HG02763 (cell line): ENCODE measurements at regions not wholly inside any gene's neighbourhood (a gene's known extent, or its start where the extent isn't known, plus 50 kb on each side); places are given as distances from the start of the nearest gene placed in this dataset.
"Not testable (repeated sequence)": the region's sequence is repeated elsewhere in the genome, so short reads cannot be mapped to it uniquely, and the experiment has no call there.

ENCODE experiments used
- ATAC-seq: cut with Tn5 transposase; IDR thresholded peaks from one replicate; pipeline ENCODE4 v1.9.1; 2021; ENCODE audit warnings: mild to moderate bottlenecking, moderate library complexity; ENCODE audit not compliant: unreplicated experiment

DNA sequence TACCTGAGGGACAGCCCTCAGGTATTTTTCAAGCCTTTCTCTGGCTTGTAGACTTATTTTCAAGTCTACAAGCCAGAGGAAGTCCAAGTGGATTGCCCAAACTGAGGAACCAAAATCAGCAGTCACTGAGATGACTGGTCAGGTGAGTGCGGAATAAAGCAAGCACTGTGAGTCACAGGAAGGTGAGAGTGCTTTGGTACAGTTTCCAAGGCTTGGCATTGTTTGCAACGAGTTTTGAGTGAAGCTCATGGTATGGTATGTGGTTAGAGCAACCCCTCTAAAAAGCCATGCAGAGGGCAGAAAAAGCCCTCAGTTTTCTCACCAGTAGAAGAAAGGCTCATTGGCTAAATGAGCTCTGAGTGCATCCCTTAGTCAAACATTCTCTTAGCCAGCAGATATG lies 112.8 kb upstream of the EOLA2 start:
- ATAC-seq, result no peak

DNA sequence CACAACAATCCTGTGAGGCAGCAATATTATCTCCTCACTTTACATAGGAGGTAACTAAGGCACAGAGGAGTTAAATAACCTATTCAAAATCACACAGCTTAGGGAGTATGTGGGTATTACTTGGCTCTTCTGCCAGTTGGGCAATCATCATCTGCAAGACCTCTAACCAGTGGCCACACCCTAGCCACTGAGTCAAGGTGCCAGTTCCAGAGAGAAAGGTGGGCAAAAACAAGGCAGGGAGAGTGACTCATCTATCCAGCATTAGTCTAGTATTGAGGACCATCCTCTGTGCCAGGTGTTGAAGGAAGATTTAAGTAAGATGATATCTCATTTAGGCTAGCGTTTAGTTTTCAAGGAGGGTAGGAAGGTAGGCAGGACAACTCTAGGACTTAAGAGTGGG lies 113.9 kb upstream of the EOLA2 start:
- no peak for ATAC-seq

DNA sequence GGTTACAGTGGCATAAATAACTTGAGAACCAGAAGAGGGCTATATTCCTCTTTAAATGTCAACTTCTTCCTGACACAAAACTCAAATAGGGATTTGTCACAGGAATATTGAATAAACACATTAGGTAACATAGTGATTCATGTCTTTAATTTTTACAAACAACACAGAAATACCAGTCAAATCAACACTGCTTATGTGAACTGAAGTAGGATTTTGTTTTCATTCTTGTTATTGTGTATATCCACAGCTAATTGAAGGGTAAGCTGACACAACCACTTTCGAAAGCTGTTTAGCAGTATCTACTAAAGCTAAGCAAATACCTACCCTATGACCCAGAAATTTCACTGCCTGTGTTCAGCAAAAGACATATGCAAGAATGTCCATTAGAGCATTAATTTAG lies 120.4 kb upstream of the EOLA2 start:
- no peak for ATAC-seq

DNA sequence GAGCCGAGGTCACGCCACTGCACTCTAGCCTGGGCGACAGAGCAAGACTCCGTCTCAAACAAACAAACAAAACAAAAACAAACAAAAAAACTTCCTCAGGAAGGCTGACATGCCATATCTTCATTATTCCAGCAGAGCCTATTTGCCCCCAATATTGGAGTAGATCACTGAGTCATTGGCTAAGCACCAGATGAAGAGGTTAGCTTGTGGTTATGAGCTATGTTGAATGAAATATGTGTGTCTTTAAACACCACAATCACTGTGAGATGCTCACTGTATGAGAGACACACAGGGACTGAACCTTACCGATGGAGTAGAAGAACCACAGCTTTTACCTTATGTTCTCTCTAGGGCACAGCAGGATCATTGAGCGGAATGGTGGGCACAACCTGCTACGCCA lies 122.1 kb upstream of the EOLA2 start:
- no peak for ATAC-seq

DNA sequence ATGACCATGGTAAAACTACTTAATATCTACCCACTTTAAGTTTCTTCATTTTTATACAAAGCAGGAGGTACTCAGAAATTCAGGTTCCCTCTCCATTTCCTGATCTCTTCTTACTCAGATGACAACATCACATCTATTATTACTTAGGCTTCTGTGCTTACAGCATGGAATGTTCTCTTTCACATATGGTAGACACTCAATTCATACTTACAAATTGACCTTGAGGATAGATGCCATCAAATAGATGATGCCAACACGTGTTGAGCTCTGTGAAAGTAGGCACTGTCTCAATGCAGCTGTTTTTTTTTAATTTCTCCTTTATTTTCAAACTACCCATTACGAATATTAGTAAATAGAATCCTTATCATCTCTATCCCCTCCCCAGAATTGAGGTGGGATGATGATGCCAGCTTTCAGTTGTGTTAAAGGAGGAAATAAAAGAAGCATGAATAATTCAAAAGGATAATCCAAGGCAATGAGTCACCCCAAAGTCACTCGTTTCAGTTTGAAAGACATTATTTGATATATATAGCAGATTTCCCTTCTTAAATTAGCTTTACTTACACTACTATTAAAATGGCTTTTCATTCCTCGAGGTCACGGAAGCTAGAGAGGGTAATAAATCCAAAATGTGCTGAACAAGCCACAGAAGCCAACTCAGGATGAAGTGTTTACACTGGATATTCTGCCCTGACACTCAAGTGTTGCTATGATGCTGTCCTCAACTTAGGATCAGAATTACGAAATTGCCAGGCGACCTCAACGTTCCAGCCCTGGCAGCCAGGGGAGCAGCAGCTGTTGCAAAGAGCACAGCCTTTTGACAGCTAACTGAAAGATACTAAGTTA lies 124.2 kb upstream of the EOLA2 start:
- ATAC-seq, result no peak

DNA sequence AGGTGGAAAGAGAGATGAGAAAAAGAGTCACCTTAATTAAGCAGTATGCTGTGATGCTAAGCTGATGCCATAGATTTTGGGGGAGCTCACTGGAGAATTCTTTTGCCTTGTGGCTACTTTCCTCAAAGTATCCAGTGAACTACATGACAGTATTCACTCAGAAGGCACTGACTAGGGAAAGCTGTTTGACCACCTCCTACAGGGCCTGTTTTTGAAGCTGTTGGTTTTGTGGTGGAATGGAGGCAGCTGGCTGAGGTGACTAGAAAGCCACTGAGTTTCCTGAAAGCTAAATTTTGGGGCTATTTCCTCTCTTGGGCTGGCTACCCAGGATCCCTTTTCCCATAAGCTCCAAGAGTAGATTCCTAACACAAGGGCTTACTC lies 124.8 kb upstream of the EOLA2 start:
- no peak for ATAC-seq

DNA sequence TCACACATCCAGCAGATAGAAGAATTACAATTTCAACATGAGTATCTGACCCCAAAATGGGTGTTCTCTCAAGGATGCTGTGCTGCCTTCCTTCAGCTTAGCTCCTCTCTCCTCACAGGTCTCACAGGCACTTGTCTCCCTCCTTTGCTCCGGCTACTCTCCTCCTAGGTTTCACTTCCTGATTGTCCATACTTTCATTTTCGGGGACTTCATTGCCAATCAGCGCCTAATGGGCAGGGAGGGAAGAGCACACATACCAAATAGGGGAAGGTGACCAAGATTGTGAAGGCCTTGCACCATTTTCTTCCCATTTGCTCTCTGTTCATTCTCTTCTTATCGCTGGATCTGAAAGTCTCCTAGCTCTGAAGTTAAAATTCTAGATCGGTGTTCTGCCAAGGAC lies 125.4 kb upstream of the EOLA2 start:
- no peak for ATAC-seq

DNA sequence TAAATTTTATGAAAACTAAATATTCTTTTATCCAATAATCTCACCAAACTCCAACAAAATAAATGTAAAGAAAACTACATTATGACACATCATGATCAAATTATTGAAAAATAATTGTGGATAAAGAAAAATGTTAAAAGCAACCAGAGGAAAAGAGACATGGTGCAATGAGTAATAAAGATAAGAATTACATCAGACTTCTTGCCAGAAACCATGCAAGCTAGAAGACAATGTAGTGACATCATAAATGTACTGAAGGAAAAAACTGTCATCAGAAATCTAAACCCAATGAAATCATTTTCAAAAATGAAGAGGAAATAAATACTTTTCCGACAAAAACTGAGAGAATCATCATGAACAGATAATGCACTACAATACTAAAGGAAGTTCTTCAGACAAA lies 135.9 kb upstream of the EOLA2 start:
- no peak for ATAC-seq

DNA sequence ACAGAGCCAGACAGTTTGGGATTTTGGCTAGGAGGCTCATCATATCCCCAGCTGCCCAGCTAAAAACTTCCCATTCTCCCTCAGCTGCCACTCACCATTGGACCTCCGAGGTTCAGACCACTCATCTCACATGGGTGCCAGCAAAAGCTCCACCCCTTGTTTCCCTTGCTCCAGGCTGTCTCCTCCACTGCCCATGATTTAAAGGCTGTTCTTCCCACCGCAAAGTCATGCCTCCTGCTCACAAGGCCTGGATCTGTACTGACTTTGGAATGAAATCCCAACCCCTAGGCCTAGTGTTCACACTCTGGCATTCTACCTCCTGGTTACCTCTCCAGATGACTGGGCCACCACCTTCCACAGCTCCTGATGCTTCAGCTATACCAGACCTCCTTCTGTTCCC lies 142.2 kb upstream of the EOLA2 start:
- no peak for ATAC-seq

DNA sequence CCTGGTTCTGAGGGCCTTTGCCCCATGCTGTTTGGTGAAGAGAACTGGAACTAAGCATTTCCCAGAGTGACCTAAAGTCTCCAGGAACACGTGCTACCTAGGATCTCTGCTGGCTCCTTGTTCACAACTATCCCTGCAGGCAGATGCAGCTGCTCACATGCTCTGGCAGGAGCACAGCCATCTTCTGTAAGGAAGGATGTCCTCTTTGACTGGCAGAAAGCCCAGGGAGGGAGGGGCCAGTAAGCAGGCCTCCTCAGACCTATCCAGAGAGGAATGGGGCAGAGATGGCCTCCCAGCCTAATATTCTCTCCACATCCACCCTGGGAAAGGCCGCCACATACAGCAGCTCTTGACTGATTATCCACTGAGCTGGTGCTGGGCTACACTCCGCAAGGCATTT lies 142.8 kb upstream of the EOLA2 start:
- no peak for ATAC-seq

DNA sequence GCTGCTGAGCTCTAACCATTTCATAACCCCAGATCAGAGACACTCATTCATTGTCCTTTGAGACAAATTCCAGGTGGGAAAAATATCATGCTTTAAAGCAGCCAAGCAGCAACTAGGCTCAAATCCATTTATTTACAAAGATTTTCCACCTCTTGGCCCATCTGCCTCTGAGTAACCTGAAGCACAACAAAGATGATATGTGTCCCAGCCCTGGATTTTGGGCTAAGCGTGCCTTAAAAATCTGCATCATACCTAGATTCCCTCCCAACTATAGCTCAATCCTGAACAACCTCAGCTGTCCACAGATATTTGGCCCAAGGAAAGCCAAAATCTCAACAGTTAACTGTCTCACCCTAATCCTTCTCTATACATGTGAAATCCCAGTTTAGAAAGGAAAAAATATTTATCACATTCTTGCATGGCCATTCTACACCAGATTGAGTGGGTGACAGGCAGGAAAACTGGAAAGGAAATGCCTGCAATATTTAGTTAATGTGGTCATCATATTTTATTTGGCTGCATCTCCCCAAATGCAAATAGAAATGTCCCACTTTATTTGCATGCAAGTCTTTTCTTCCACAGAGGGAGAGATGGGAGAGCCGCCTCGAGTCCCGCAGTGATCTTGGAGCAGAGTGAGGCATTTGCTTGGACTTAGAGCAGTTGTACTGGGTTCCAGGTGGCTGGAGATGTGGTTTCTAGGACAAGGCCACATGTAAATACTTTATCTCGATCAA lies 146.4 kb upstream of the EOLA2 start:
- no peak for ATAC-seq

DNA sequence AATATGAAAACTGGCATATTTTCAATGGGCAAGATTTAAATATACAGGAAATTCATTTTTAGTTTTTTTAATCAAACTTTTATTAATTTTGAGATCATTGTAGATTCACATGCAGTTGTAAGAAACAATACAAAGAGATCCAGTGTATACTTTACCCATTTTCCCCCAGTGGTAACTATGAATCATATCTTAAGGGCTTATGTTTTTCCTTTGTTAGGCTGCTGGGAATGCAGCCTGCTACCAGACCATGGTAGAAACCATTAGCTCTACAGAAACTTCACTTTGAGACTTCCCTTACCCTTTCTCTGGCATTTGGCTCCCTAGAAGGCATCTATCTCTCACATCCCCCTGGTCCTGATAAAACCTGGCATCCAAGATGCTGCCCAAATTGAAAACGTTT lies 147.6 kb upstream of the EOLA2 start:
- no peak for ATAC-seq

DNA sequence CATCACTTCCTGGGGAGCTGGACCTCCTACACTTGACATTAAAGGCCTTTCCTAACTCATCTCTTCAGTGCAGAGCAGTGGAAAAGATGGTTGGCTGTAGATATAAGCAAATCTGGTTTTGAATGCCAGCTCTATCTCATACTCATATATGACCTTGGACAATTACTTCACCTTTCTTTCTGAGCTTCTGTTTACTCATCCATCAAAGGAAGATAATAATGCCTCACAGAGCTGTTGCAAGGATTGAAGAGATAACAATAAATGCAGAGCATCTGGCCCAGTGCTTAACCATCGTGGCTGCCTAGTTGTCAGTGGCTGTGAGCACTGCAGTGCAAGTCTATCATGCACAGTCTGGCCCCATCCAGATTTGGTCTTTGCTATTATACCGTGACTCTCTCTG lies 148.1 kb upstream of the EOLA2 start:
- ATAC-seq, result no peak

DNA sequence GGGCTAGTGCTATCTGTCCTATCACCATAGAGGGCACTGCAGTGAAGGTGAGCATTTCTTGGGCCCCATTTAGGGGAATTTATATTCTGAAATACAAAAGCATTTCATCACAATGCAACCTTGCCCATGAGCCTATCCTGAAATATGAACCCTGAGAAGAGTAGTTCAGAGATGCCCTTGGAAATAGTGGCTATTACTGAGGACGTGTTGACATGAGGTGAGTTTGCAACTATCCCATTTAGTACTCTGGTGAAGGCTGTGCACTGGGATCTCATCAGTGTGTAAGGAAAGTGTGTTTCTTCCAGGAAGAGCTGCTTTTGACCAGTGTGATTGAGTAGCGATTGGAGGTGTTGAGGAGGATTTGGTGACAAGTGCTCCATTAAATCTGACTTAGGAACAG lies 149.3 kb upstream of the EOLA2 start:
- no peak for ATAC-seq

DNA sequence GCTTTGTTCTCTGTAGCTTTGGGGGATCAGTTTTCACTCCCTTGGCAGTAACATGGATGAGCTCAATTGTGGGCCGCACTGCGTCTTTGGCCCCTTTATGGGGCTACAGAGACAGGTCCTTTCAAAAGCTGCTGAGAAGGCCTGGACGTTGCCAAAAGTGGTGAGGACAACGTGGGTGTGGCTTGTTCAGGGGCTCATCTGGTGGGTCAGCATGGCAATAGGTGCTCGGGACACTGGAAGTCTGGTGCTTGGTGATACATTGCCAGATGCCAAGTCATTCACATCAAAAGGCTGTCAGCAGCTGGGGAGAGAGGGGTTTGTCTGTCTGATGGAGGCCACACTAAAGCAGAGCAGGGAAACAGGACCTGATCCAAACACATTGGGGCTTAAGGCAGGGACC lies 149.8 kb upstream of the EOLA2 start:
- no peak for ATAC-seq

DNA sequence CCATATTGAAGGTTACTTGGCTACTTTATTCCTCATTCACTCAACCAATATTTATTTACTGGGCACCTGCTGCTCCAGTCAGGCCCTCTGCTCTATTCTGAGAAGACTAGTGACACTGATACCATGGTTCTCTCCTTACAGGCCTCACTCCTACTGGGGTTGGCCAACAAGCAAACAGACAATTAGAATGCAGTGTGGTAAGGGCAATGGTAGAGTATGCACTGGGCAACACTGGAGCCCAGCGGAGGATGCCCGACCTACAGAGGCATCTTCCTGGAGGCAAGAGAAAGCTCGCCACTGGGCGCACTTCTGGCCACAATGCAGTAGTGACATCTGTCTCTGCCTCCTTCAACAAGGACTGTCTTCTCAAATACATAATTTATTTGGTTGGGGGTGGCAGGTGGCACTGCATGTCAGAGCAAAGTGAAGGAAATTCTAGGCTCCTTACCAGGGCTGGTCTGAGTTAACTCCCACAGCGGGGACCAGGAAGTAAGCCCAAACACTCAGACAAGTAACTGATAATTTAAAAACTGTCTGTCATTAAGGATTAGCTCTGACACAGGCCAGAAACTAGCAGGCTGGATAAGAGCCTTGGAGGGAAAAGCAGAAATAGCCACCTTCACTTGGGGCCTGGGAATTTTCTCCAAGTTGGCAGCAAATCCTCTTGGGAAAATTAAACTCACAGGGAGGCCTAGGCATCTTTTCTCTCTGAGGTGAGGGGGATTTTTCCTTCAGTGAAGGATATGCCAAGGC lies 150.7 kb upstream of the EOLA2 start:
- no peak for ATAC-seq

DNA sequence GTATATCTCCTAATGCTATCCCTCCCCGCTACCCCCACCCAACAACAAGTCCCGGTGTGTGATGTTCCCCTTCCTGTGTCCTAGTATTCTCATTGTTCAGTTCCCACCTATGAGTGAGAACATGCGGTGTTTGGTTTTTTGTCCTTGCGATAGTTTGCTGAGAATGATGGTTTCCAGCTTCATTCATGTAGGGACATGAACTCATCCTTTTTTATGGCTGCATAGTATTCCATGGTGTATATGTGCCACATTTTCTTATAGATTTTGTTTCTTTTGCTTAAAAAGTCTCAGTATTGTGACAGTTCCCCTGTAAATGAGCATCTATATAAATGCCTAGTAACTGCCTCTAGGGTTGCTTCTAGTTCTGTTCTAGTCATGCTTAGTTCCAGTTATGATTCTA lies 153.0 kb upstream of the EOLA2 start:
- ATAC-seq, result not testable (repeated sequence)

DNA sequence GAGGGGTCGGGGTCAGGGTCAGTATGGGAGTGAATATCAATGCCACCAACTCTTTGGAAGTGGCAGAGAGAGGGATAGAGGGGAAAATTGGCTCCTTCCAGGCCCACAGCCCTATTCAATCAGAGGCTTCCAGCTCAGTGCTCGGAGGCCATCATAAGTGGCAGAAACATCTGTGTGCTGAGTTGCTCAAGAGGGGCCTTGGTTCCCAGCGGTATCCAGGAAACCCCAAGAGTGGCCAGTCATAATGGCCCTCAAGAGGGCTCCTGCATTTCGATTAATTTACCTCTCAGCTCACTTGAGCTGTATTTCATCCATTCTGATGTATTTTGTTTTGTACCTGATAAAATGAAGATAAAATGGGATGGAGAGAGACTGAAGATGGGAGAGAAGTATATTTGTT lies 154.3 kb upstream of the EOLA2 start:
- ATAC-seq, result no peak

DNA sequence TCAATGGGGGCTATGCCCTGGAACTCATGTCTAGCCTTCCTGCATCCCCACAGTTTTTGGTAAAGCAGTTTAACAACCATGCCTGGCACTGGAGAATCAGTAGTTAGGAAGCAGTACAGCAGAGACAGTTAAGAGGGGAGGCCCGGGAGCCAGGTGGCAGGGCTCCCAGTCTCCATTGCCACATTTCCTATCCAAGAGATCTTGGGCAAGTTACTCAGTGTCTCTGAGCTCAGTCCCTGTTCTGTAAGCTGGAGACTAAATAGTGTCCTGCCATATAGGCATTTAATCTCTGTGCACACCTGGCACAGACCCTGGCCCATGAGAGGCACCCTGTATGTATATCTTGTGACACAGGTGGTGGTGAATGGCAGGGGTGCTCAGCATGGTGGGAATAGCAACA lies 156.1 kb upstream of the EOLA2 start:
- ATAC-seq, result no peak

DNA sequence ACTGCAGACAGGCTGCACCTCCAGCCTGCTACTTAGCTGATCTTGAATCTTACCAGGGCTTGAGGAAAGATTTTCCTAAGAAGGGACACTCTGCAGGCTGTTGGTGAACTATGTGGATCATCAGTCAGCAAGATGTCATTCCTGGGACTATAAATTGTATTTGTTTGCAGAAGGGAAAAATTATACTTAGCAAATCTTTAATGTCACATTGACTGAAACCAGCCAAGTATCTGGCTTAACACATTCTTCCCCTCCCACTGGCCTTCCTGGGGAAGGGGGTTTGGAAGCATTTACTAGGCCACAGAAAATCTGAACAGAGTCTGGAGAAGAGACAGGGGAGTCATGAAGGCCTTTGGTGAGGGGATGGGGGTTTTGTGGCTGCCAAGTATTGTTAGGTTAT lies 156.7 kb upstream of the EOLA2 start:
- ATAC-seq, result no peak

DNA sequence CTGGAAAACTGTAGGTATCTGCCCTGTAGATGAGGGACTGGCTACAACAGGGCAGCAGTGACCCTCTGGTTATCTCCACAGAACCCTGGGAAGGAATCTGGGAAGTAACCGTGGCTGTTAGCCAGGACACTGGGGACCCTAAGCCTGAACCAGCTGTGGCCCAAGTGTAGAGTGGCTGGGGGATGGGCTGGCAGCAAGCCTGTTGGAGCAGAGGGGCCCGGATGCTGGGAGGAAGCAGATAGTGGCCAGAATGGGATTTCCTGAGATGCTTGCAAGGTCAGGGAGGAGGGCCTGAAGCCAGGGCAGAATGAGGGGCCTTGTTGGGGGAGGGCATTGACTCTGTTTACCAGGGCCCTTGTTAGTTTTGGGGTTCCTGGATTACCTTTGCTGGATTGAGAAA lies 161.0 kb upstream of the EOLA2 start:
- no peak for ATAC-seq

DNA sequence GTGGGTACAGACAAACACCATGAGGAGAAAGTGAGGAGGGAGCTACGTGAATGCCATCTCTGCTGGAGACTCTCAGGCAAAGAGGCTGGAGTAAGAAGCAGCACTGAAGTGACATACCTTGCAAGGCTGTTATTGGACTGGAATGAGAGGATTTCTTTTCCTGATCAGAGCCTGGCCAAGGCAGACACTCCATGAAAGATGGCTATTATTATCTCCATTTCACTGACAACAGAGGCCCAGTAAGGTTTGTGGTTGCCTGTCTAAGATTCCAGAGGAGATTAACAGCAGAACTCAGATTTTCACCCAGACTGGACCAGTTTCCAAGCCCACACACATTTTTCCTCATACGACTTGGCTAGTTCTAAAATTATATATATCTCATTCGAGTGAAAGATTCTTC lies 162.0 kb upstream of the EOLA2 start:
- ATAC-seq, result no peak
